ENCODE measurements at regions not wholly inside any gene's neighbourhood (a gene's known extent, or its start where the extent isn't known, plus 50 kb on each side); places are given as distances from the start of the nearest gene placed in this dataset.

DNA sequence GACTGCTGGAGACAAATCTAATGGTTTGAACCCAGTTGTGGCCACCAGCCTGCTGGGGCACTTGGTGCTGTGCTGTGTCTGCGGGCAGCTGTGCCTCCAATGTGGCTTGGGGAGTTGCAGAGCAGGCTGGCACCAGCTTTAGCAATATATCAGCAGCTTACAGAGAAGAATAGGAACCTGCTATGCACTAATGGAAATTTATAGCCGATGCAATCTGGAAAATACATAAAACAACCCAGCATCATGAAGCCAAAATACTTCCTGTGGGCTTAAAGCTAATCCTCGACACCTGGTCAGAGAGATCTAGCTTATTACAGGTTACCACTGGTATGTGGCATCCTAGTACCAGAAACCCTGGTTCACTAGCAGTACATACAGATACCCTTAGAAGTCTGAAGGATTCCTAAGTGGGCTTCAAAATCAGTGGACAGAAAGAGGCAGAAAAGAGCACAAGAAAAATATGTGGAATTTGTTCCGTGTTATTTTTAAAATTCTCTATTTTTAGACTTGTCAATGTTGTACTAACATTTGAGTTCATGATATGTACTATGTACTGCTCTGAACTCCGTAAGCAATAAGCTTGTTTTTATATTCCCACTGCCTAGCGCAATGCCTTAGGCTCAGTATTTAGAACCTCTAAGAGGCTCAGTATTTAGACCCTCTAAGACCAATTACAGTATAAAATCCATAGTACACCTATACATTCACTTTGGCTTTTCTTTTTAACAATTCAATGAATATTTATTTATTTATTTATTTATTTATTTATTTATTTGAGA lies 194.7 kb downstream of the UXS1 start:
- Histone ChIP-seq H3K4me1 (ENCODE audit: insufficient read depth, low read length) (no peaks in the 10 kb centered on the region), H3T11ph (ENCODE audit: low read length) (no peak overlapping the region), H3K14ac (ENCODE audit: insufficient read depth, low read length) (no peak overlapping the region), H3K79me1 (ENCODE audit: insufficient read depth, low read depth, low read length, poor library complexity, severe bottlenecking) (no peaks in the 10 kb centered on the region), H2AK5ac (ENCODE audit: insufficient read length, low read length) (no peak overlapping the region), H2AFZ (ENCODE audit: low read length) (no peak overlapping the region), H3K56ac (ENCODE audit: insufficient read length, low read depth, low read length) (no peak overlapping the region), H4K20me1 (ENCODE audit: control insufficient read depth, insufficient read depth, insufficient read length) (no peaks in the 10 kb centered on the region), H3K4ac (ENCODE audit: low read depth, low read length) (no peak overlapping the region), H3K9ac (ENCODE audit: extremely low read depth, insufficient read length, low read length) (no peak overlapping the region), H3K23me2 (ENCODE audit: insufficient read length, low read depth, low read length, poor library complexity, severe bottlenecking) (no peaks in the 10 kb centered on the region), H2BK20ac (ENCODE audit: low read depth, low read length, poor library complexity, severe bottlenecking) (no peak overlapping the region), H3K23ac (ENCODE audit: insufficient read length, low read depth, low read length) (no peak overlapping the region), H3K27me3 (ENCODE audit: insufficient read depth, low read length) (no peaks in the 10 kb centered on the region), H3K79me2 (ENCODE audit: insufficient read depth, low read length) (no peaks in the 10 kb centered on the region), H3K18ac (ENCODE audit: insufficient read length, low read depth, low read length) (no peak overlapping the region), H3K9me3 (ENCODE audit: control insufficient read depth, low read depth, low read length) (peaks cover 15% of the 10 kb centered on the region), H4K91ac (ENCODE audit: insufficient read length, low read depth, low read length) (no peak overlapping the region), H4K8ac (replicated peaks; ENCODE audit: insufficient read length, low read depth, low read length) (no peak overlapping the region), H2BK5ac (ENCODE audit: insufficient read length, low read length) (no peak overlapping the region), H2BK12ac (ENCODE audit: insufficient read length, low read depth, low read length) (no peak overlapping the region), H2BK15ac (ENCODE audit: low read depth, low read length) (no peak overlapping the region), H2BK120ac (ENCODE audit: low read depth, low read length, poor library complexity, severe bottlenecking) (no peak overlapping the region), H3K4me2 (ENCODE audit: insufficient read depth, insufficient read length, low read length) (no peak overlapping the region), H3K27ac (ENCODE audit: insufficient read length, low read depth, low read length) (no peak overlapping the region), H4K5ac (ENCODE audit: insufficient read length, low read depth, low read length) (no peak overlapping the region)
- no peak overlapping the region for H3K4me3 Mint-ChIP-seq
- no peak for DNase-seq
- H3K9me3 Mint-ChIP-seq = peaks cover 37 to 46% of the 10 kb centered on the region in 2 experiments
- TF ChIP-seq, protein P1, sequence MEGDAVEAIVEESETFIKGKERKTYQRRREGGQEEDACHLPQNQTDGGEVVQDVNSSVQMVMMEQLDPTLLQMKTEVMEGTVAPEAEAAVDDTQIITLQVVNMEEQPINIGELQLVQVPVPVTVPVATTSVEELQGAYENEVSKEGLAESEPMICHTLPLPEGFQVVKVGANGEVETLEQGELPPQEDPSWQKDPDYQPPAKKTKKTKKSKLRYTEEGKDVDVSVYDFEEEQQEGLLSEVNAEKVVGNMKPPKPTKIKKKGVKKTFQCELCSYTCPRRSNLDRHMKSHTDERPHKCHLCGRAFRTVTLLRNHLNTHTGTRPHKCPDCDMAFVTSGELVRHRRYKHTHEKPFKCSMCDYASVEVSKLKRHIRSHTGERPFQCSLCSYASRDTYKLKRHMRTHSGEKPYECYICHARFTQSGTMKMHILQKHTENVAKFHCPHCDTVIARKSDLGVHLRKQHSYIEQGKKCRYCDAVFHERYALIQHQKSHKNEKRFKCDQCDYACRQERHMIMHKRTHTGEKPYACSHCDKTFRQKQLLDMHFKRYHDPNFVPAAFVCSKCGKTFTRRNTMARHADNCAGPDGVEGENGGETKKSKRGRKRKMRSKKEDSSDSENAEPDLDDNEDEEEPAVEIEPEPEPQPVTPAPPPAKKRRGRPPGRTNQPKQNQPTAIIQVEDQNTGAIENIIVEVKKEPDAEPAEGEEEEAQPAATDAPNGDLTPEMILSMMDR (conservative IDR thresholded peaks at IDR 0.05) = no peak
- no peak overlapping the region for H3K27ac Mint-ChIP-seq
- H3K27me3 Mint-ChIP-seq (ENCODE audit: low read depth) = peaks cover 1% of the 10 kb centered on the region
- WGBS (ENCODE audit: extremely low coverage, insufficient read length, low lambda C conversion rate) = no CpG with 5 or more reads among the region's 6 CpGs
- H3K4me1 Mint-ChIP-seq = no peaks in the 10 kb centered on the region
- H3K36me3 Mint-ChIP-seq (ENCODE audit: insufficient read depth in 1 of 3, low read depth in 3 of 3) = peaks cover 13 to 21% (median 19%) of the 10 kb centered on the region in 3 experiments
